IPS DF 6.9 (cell line): ENCODE measurements at regions not wholly inside any gene's neighbourhood (a gene's known extent, or its start where the extent isn't known, plus 50 kb on each side); places are given as distances from the start of the nearest gene placed in this dataset.
"Not testable (repeated sequence)": the region's sequence is repeated elsewhere in the genome, so short reads cannot be mapped to it uniquely, and the experiment has no call there.

Experiments
- DNase-seq: peaks from one replicate; pipeline ENCODE4 v3.0.0-alpha.2; 2013; ENCODE audit warnings: low read depth, low spot score
- H3K27ac ChIP-seq: one replicate; pipeline ENCODE4 v1.5.1; 2013; ENCODE audit warnings: low read length, control low read depth
- H3K27me3 ChIP-seq: 2 replicates; pipeline ENCODE4 v1.6.1; 2013; ENCODE audit warnings: mild to moderate bottlenecking, low read length; ENCODE audit not compliant: control insufficient read depth, insufficient read depth
- H3K36me3 ChIP-seq: 2 replicates; pipeline ENCODE4 v1.6.1; 2013; ENCODE audit warnings: low read length; ENCODE audit not compliant: control insufficient read depth, insufficient read depth
- H3K4me1 ChIP-seq: 2 replicates; pipeline ENCODE4 v1.6.1; 2013; ENCODE audit warnings: low read length; ENCODE audit not compliant: control insufficient read depth, insufficient read depth
- H3K4me3 ChIP-seq: 2 replicates; pipeline ENCODE4 v1.5.1; 2013; ENCODE audit warnings: mild to moderate bottlenecking, low read length
- H3K9me3 ChIP-seq: 2 replicates; pipeline ENCODE4 v1.6.1; 2013; ENCODE audit warnings: low read length, inconsistent platforms; ENCODE audit not compliant: control insufficient read depth, insufficient read depth
- whole genome bisulfite sequencing: extraction: QIAGEN DNeasy Blood & Tissue Kit; methylation state at CpG from one replicate; pipeline ENCODE4 v1.1.7; 2013; ENCODE audit warnings: mixed read lengths, missing lambda C conversion rate; ENCODE audit not compliant: insufficient read length, insufficient coverage; 5-methylcytosine and 5-hydroxymethylcytosine counted together

GRCh38 chr2:204407204-204408014 lies 137.9 kb upstream of the PARD3B start:
- Histone ChIP-seq H3K27ac (no peak overlapping the region), H3K9me3 (no peaks in the 10 kb centered on the region), H3K27me3 (no peaks in the 10 kb centered on the region), H3K4me3 (no peak overlapping the region), H3K4me1 (no peaks in the 10 kb centered on the region), H3K36me3 (no peaks in the 10 kb centered on the region)
- WGBS: no CpG with 5 or more reads among the region's 6 CpGs
- DNase-seq: no peak

GRCh38 chr2:204412782-204413181 lies 132.5 kb upstream of the PARD3B start:
- not testable (repeated sequence) for DNase-seq, H3K27ac ChIP-seq, H3K27me3 ChIP-seq, H3K9me3 ChIP-seq, H3K4me3 ChIP-seq, H3K4me1 ChIP-seq, H3K36me3 ChIP-seq
- no CpG with 5 or more reads among the region's 2 CpGs for WGBS

- H3K36me3 ChIP-seq: no peaks in the 10 kb centered on the region
- no peaks in the 10 kb centered on the region for H3K9me3 ChIP-seq
- WGBS: no CpG with 5 or more reads among the region's 7 CpGs
- no peaks in the 10 kb centered on the region for H3K27me3 ChIP-seq
- DNase-seq: no peak
- no peak overlapping the region for H3K4me3 ChIP-seq
- H3K27ac ChIP-seq: no peak overlapping the region
- no peaks in the 10 kb centered on the region for H3K4me1 ChIP-seq
These were observed 129.7 kb upstream of the PARD3B start for GRCh38 chr2:204415406-204416181.

GRCh38 chr2:204416236-204416635 lies 129.0 kb upstream of the PARD3B start:
- WGBS: no CpG with 5 or more reads among the region's 5 CpGs
- Histone ChIP-seq H3K4me1 (no peaks in the 10 kb centered on the region), H3K27ac (no peak overlapping the region), H3K27me3 (no peaks in the 10 kb centered on the region), H3K9me3 (no peaks in the 10 kb centered on the region), H3K36me3 (no peaks in the 10 kb centered on the region), H3K4me3 (no peak overlapping the region)
- no peak for DNase-seq

- no peak for DNase-seq
- Histone ChIP-seq H3K27me3 (no peaks in the 10 kb centered on the region), H3K4me1 (no peaks in the 10 kb centered on the region), H3K36me3 (no peaks in the 10 kb centered on the region), H3K4me3 (no peak overlapping the region), H3K27ac (no peak overlapping the region), H3K9me3 (no peaks in the 10 kb centered on the region)
- no CpG with 5 or more reads among the region's 1 CpG for WGBS
These were observed 119.5 kb upstream of the PARD3B start for GRCh38 chr2:204425821-204426220.

- Histone ChIP-seq H3K27ac (no peak overlapping the region), H3K27me3 (no peaks in the 10 kb centered on the region), H3K36me3 (no peaks in the 10 kb centered on the region), H3K9me3 (no peaks in the 10 kb centered on the region), H3K4me1 (no peaks in the 10 kb centered on the region), H3K4me3 (no peak overlapping the region)
- DNase-seq: no peak
These were observed 116.6 kb upstream of the PARD3B start for GRCh38 chr2:204428675-204429074.

GRCh38 chr2:204431529-204431928 lies 113.7 kb upstream of the PARD3B start:
- Histone ChIP-seq H3K27ac (no peak overlapping the region), H3K4me1 (no peaks in the 10 kb centered on the region), H3K4me3 (no peak overlapping the region), H3K27me3 (no peaks in the 10 kb centered on the region), H3K36me3 (no peaks in the 10 kb centered on the region), H3K9me3 (no peaks in the 10 kb centered on the region)
- DNase-seq: no peak
- no CpG with 5 or more reads among the region's 1 CpG for WGBS

GRCh38 chr2:204432196-204432595 lies 113.1 kb upstream of the PARD3B start:
- H3K9me3 ChIP-seq: no peaks in the 10 kb centered on the region
- no peaks in the 10 kb centered on the region for H3K36me3 ChIP-seq
- DNase-seq: no peak
- no peaks in the 10 kb centered on the region for H3K4me1 ChIP-seq
- H3K4me3 ChIP-seq: no peak overlapping the region
- no CpG with 5 or more reads among the region's 6 CpGs for WGBS
- no peaks in the 10 kb centered on the region for H3K27me3 ChIP-seq
- H3K27ac ChIP-seq: no peak overlapping the region

- H3K9me3 ChIP-seq: no peaks in the 10 kb centered on the region
- no peak overlapping the region for H3K27ac ChIP-seq
- no peaks in the 10 kb centered on the region for H3K27me3 ChIP-seq
- WGBS: no CpG with 5 or more reads among the region's 3 CpGs
- no peak for DNase-seq
- no peaks in the 10 kb centered on the region for H3K4me1 ChIP-seq
- no peaks in the 10 kb centered on the region for H3K36me3 ChIP-seq
- H3K4me3 ChIP-seq: no peak overlapping the region
These were observed 110.4 kb upstream of the PARD3B start for GRCh38 chr2:204434660-204435462.

GRCh38 chr2:204436230-204436629 lies 109.0 kb upstream of the PARD3B start:
- Histone ChIP-seq H3K27ac (no peak overlapping the region), H3K4me1 (no peaks in the 10 kb centered on the region), H3K27me3 (no peaks in the 10 kb centered on the region), H3K36me3 (no peaks in the 10 kb centered on the region), H3K4me3 (no peak overlapping the region), H3K9me3 (no peaks in the 10 kb centered on the region)
- WGBS: no CpG with 5 or more reads among the region's 1 CpG
- no peak for DNase-seq
